Astrocyte (in vitro differentiated cells and primary cell): ENCODE measurements at regions not wholly inside any gene's neighbourhood (a gene's known extent, or its start where the extent isn't known, plus 50 kb on each side); places are given as distances from the start of the nearest gene placed in this dataset.

ENCODE experiments used
- CTCF ChIP-seq: IDR thresholded peaks from 2 replicates; pipeline ENCODE4 v1.5.1; 2011; ENCODE audit warnings: low read depth, mild to moderate bottlenecking, inconsistent platforms, low read length, moderate library complexity; ENCODE audit not compliant: insufficient read depth
- EZH2 ChIP-seq: IDR thresholded peaks from 2 replicates; pipeline ENCODE4 v1.6.1; 2012; ENCODE audit warnings: mild to moderate bottlenecking, low read length, inconsistent platforms; ENCODE audit not compliant: insufficient read depth

GRCh38 chr12:89278862-89279261, 73.4 kb downstream of the DUSP6 start:
- TF ChIP-seq CTCF (no peak), EZH2 (no peak)
